ENCODE measurements at regions not wholly inside any gene's neighbourhood (a gene's known extent, or its start where the extent isn't known, plus 50 kb on each side); places are given as distances from the start of the nearest gene placed in this dataset.

- Histone ChIP-seq H3K9me3 (ENCODE audit: low read length) (no peaks in the 10 kb centered on the region), H3K27ac (ENCODE audit: low read depth, low read length, poor library complexity, severe bottlenecking) (no peak overlapping the region), H3K27me3 (ENCODE audit: insufficient read depth, low read length) (no peaks in the 10 kb centered on the region), H3K36me3 (ENCODE audit: insufficient read depth, low read length) (no peaks in the 10 kb centered on the region), H3K9ac (ENCODE audit: low read length) (no peak overlapping the region), H3K4me3 (ENCODE audit: low read depth, low read length, poor library complexity, severe bottlenecking) (no peak overlapping the region), H3K4me2 (ENCODE audit: low read length) (no peak overlapping the region), H2AFZ (ENCODE audit: low read length) (no peak overlapping the region), H3F3A (ENCODE audit: insufficient read depth, low read length) (no peaks in the 10 kb centered on the region), H4K20me1 (ENCODE audit: insufficient read depth, low read length) (no peaks in the 10 kb centered on the region), H3K4me1 (ENCODE audit: insufficient read depth, low read length, severe bottlenecking) (peaks cover 26% of the 10 kb centered on the region), H3K9me2 (ENCODE audit: low read depth, low read length) (no peaks in the 10 kb centered on the region), H3K79me2 (ENCODE audit: insufficient read depth, low read length) (no peaks in the 10 kb centered on the region)
- TF ChIP-seq EZH2 (IDR thresholded peaks at IDR 0.05; ENCODE audit: borderline replicate concordance, low read length) (no peak), CTCF (IDR thresholded peaks at IDR 0.05; ENCODE audit: low read length) (no peak)
These were observed 329.9 kb downstream of the SLITRK6 start for GRCh38 chr13:85469320-85469719.

- TF ChIP-seq EZH2 (IDR thresholded peaks at IDR 0.05; ENCODE audit: borderline replicate concordance, low read length) (no peak), CTCF (IDR thresholded peaks at IDR 0.05; ENCODE audit: low read length) (no peak)
- H3K4me2 ChIP-seq (ENCODE audit: low read length) = no peak overlapping the region
- H2AFZ ChIP-seq (ENCODE audit: low read length) = no peak overlapping the region
- H3K4me1 ChIP-seq (ENCODE audit: insufficient read depth, low read length, severe bottlenecking) = peaks cover 19% of the 10 kb centered on the region
- H3K9ac ChIP-seq (ENCODE audit: low read length) = no peak overlapping the region
- peaks cover 2% of the 10 kb centered on the region; the same call in 1 of the 2 replicates for H3K9me3 ChIP-seq (ENCODE audit: low read length)
- no peaks in the 10 kb centered on the region for H3K79me2 ChIP-seq (ENCODE audit: insufficient read depth, low read length)
- H3K9me2 ChIP-seq (ENCODE audit: low read depth, low read length) = no peaks in the 10 kb centered on the region
- H3K36me3 ChIP-seq (ENCODE audit: insufficient read depth, low read length) = no peaks in the 10 kb centered on the region
- no peaks in the 10 kb centered on the region for H3F3A ChIP-seq (ENCODE audit: insufficient read depth, low read length)
- H3K4me3 ChIP-seq (ENCODE audit: low read depth, low read length, poor library complexity, severe bottlenecking) = no peak overlapping the region
- H3K27me3 ChIP-seq (ENCODE audit: insufficient read depth, low read length) = no peaks in the 10 kb centered on the region
- no peak overlapping the region for H3K27ac ChIP-seq (ENCODE audit: low read depth, low read length, poor library complexity, severe bottlenecking)
- H4K20me1 ChIP-seq (ENCODE audit: insufficient read depth, low read length) = no peaks in the 10 kb centered on the region
These were observed 336.3 kb downstream of the SLITRK6 start for GRCh38 chr13:85462792-85463425.

GRCh38 chr13:85461621-85462020, 337.6 kb downstream of the SLITRK6 start:
- H3K27ac ChIP-seq (ENCODE audit: low read depth, low read length, poor library complexity, severe bottlenecking) = no peak overlapping the region
- TF ChIP-seq EZH2 (IDR thresholded peaks at IDR 0.05; ENCODE audit: borderline replicate concordance, low read length) (no peak), CTCF (IDR thresholded peaks at IDR 0.05; ENCODE audit: low read length) (no peak)
- no peak overlapping the region for H3K4me2 ChIP-seq (ENCODE audit: low read length)
- H3K9me2 ChIP-seq (ENCODE audit: low read depth, low read length) = no peaks in the 10 kb centered on the region
- no peaks in the 10 kb centered on the region for H3F3A ChIP-seq (ENCODE audit: insufficient read depth, low read length)
- no peak overlapping the region for H3K9ac ChIP-seq (ENCODE audit: low read length)
- H2AFZ ChIP-seq (ENCODE audit: low read length) = no peak overlapping the region
- H3K36me3 ChIP-seq (ENCODE audit: insufficient read depth, low read length) = no peaks in the 10 kb centered on the region
- H3K79me2 ChIP-seq (ENCODE audit: insufficient read depth, low read length) = no peaks in the 10 kb centered on the region
- peaks cover 11% of the 10 kb centered on the region for H3K4me1 ChIP-seq (ENCODE audit: insufficient read depth, low read length, severe bottlenecking)
- H3K4me3 ChIP-seq (ENCODE audit: low read depth, low read length, poor library complexity, severe bottlenecking) = no peak overlapping the region
- no peaks in the 10 kb centered on the region for H3K27me3 ChIP-seq (ENCODE audit: insufficient read depth, low read length)
- no peaks in the 10 kb centered on the region for H4K20me1 ChIP-seq (ENCODE audit: insufficient read depth, low read length)
- peaks cover 11% of the 10 kb centered on the region for H3K9me3 ChIP-seq (ENCODE audit: low read length)
